C4-2B (cell line): ENCODE measurements at regions not wholly inside any gene's neighbourhood (a gene's known extent, or its start where the extent isn't known, plus 50 kb on each side); places are given as distances from the start of the nearest gene placed in this dataset.

Experiments used
- ZFX ChIP-seq: fragments of 450-650 bp; IDR thresholded peaks from 2 replicates; pipeline ENCODE4 v1.6.1; 2017
- TF ChIP-seq, protein P1 (sequence below): fragments of 450-650 bp; conservative IDR thresholded peaks from 2 replicates; pipeline ENCODE4 v1.5.1; 2017; ENCODE audit warnings: mild to moderate bottlenecking

- TF ChIP-seq, protein P1, sequence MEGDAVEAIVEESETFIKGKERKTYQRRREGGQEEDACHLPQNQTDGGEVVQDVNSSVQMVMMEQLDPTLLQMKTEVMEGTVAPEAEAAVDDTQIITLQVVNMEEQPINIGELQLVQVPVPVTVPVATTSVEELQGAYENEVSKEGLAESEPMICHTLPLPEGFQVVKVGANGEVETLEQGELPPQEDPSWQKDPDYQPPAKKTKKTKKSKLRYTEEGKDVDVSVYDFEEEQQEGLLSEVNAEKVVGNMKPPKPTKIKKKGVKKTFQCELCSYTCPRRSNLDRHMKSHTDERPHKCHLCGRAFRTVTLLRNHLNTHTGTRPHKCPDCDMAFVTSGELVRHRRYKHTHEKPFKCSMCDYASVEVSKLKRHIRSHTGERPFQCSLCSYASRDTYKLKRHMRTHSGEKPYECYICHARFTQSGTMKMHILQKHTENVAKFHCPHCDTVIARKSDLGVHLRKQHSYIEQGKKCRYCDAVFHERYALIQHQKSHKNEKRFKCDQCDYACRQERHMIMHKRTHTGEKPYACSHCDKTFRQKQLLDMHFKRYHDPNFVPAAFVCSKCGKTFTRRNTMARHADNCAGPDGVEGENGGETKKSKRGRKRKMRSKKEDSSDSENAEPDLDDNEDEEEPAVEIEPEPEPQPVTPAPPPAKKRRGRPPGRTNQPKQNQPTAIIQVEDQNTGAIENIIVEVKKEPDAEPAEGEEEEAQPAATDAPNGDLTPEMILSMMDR: no peak
- no peak for TF ChIP-seq ZFX
These were observed 55.1 kb upstream of the ACSL3 start for GRCh38 chr2:222805591-222806304.
